ENCODE measurements at regions not wholly inside any gene's neighbourhood (a gene's known extent, or its start where the extent isn't known, plus 50 kb on each side); places are given as distances from the start of the nearest gene placed in this dataset.
"Not testable (repeated sequence)": the region's sequence is repeated elsewhere in the genome, so short reads cannot be mapped to it uniquely, and the experiment has no call there.

DNA sequence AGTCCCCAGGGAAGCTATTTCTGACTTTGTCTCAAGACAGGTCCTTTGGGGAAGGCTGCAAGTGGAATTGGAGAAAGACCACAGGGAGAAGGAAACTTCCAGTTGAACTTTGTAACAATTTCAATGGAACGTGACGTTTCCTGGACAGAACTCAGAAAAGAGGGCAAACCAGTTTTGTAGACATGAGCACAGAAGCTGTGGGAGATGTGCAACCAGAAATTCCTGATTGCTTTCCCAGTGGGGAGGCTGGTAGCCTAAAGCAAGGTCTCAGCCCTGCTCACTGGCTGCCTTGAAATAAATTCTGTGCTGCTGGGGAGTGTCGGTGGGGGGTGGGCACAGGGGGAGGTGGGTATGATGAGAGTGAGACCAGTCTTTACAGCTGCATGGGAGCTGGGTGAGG is 1206.7 kb upstream of the ADGRL2 start:
- no peak for DNase-seq

DNA sequence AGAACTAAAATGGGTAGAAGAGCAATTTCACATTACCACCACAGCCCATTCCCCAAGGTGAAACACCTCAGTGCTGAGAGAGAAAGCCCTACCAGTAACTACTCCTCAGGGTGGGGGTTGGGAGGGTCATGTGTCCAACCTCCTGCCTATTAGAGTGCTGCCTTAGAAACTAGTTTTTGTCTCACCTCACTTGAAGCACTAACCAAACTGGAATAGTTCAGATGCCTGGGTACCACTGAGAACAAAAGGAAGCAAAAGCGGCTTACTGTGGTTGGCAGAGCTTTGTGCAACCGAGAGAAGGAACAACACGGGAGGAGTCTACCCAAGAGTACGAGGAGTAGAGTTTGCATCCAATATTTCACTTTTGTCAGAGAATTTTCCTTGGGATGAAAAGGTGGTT is 1207.5 kb upstream of the ADGRL2 start:
- DNase-seq, result no peak

DNA sequence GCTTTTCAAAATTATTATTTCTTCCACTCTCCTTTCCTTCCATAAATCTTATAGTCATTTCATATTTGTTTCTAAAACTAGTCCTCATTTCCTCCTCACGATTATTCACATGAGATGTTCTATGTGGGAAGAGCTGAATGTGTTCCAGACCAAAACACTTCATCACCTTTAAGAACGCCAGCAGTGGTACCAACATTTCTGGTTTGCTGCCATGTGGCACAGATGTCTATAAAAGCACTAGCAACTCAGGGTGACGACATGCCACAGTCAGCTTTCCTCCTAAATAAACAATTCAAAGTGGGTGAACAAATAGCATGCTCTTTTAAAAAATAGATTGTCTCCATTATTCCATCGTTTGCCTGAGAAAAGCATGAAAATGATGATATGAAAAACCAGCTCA is 1217.8 kb upstream of the ADGRL2 start:
- DNase-seq, result no peak

DNA sequence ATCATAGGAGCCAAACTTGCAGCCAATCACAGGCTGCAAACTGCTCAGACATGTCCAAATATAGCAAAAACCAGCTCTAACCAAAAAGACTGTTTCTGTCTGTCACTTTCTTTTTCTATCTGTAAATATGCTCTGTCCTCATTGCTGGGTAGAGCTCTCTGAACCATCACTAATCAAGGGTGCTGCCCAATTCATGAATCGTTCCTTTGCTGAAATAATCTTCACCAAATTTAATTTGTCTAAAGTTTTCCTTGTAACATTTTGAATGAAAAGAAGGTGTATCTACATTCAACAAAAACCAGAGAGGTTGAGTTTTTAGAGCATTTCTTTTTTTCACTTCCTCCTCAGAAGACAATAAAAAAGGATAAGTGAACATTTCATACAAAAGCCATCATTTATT is 1221.7 kb upstream of the ADGRL2 start:
- no peak for DNase-seq

DNA sequence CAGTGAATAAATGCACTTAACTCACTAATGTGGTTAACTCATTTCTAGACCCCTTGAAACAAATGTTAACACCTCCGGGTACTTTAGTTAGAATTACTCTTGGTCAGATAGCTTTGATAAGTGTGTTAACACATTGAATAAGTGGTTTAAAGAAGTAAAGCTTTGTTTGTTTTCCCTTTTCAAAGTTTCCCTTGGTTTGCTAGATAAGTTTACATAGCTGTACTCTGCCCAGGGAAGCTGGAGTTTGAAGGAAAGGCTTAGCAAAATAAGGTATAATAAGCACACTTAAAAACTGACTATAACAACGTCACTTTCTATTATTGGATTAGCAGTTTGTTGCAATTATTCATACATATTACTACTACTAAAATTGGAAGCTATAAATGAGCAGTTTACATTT is 1233.9 kb upstream of the ADGRL2 start:
- DNase-seq, result no peak

DNA sequence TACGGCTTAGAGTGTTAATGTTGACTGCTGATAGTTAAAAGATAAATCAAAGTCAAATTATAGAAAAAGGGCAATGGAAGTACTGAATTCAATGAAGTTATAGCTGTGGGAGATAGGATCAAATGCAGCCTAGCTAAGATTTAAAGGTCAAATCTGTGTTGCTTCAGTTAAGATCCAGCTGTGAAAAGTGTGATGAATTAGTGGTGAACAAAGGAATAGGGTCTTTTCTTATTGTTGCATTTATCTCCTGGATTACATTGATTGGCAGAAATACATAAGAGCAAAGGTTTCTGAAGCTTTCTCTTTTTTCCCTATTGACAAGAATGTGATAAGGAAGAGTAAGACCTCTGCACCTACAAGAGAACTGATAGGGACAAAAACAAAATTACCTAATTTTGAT is 1234.6 kb upstream of the ADGRL2 start:
- DNase-seq, result no peak

DNA sequence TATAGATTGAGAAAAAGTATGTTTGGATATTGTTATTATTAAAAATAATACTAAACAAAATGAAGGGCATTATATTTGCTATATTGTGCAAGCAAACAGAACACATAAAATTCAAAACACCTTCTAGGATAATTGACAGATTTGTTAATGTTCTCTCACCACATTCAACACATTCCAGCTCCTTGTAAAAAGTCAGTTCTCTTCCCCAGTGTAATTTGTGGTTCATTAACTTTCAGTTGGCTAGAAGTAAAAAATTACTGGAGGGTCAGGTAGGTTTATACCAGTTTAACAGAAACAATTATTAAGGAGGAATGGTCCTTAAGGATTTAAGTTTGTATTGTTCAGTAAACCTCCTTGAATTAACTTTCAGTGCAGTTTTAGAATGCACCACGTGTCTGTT is 1235.3 kb upstream of the ADGRL2 start:
- no peak for DNase-seq

DNA sequence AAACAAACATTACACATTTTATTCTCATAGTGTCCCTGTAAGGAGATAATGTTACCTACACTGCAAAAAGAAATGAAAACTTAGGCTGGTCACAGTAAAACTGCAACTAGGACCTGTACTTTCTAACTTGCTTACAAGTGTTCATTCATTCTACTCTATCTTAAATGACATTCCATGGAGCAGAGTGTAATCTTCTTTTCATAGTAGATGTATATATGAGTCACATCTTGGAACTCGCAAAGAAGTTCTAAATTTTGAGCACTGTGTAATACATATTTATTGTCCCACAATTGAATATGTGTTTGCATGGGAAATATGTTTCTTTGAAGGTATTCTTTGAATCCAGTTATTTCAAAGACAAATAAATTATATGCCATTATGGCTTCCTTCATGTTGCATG is 1258.5 kb upstream of the ADGRL2 start:
- DNase-seq, result no peak

DNA sequence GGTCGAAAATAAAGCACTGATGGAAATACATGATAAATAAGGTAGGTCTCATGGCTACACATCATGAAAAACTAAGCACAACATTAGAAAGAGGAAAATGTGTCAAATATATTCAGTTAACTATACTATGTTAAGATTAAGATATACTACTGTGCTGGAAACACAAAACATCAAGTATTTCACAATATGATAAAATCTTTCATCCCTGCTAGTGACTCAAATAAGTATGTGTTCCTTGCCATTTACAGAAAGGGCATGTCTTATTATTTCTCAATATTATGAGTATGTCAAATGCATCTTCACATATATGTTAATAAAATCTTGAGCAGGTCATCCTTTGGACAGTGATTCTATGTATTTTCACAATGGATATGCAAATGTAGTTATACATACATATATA is 1260.1 kb upstream of the ADGRL2 start:
- DNase-seq, result no peak

DNA sequence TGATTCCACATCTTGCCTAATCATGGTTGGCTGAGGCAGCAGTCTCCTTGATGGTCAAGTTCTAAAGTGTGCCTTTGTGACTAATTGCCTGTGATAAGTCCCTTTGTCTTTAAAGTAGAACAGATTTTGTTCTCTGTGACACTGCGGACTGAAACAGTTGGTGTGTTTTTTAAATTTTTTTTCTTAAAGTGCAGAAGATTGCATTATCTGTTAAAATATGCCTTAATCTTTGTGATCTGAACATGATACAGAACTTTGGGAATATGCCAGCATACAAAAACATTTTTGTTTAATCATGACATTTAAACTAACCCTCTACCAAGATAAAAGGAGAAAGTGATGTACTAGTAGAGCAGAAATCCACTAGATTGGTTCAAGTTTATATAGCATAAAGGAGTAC is 1260.6 kb upstream of the ADGRL2 start:
- no peak for DNase-seq

DNA sequence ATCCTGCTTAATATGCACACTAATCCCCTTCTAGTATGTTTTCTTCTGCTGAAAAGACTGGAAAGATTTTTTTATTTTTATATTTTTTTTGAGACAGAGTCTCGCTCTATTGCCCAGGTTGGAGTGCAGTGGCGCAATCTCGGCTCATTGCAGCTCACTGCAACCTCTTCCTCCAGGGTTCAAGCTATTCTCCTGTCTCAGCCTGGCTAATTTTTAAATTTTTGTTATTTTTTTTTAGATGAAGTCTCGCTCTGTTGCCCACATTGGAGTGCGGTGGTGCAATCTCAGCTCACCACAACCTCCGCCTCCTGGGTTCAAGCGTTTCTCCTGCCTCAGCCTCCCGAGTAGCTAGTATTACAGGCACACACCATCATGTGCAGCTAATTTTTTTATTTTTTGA is 1261.4 kb upstream of the ADGRL2 start:
- not testable (repeated sequence) for DNase-seq

DNA sequence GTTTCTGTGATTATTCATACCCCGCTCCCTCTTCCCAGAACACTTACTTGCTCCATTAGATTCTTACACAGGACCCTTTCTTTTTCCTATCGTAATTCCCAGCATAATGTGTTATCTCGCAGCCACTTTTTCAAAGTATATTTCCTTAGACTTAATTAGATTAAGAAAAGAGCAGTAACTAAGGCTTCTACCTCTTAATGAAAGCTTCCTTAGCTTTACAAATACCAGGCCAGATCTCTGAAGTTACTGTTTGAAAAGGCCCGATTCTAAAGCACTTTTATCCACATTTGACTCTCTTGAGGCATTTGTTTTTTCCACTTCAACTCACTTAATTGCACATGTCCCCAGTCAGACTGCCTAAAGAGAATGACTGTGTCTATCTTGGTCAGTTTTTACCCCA is 1264.3 kb upstream of the ADGRL2 start:
- DNase-seq, result no peak

DNA sequence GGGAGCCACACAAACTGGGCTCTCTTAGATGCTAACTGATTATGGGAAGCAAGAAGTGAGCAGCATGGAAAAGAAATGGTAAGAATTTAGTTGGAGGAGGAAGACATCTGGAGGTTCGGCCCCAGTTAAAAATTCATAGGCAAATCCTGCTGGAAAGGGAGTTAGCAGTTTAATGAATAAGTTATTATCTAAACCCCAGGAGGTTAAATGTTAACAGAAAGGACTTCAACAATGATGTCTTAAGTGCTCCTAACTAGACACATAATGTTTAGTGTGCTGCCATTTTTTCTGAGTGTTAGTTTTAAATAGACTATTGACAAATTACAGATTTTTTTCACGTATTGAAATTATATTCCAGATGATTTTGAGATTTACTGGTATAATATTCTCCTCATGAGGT is 1265.3 kb upstream of the ADGRL2 start:
- DNase-seq, result no peak

DNA sequence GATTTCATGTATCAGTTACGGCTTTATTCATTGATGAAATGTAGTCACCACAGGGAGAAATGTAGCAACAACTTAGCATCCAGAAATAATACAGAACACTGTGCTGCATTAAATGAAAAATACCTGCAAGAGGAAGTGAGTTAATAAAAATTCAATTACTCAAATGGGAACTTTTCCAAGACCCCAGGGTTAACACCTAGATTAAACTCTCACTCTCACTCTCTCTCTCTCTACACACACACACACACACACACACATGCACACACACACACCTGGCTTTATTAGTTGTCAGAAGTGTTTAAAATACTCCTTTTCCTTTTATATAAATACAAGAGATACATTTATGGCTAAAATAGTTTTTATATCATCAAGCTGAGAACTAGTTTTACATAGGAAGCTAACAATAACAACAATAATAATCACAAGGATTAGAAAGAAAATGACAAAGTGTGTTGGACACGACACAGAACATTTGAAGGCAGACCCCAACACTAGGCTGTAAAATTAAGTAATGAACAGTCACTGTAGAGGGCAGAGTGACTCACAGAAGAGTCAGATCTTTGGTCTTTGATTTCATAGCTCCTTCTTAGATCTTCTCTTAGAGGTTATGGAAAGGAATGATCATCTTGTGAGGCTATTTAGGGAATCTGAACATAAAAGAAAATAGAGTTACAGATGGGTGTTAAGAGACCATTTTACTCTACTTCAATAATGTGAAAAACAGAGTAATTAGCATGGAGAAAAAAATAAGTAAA is 1266.0 kb upstream of the ADGRL2 start:
- DNase-seq, result peak; percentile 21

DNA sequence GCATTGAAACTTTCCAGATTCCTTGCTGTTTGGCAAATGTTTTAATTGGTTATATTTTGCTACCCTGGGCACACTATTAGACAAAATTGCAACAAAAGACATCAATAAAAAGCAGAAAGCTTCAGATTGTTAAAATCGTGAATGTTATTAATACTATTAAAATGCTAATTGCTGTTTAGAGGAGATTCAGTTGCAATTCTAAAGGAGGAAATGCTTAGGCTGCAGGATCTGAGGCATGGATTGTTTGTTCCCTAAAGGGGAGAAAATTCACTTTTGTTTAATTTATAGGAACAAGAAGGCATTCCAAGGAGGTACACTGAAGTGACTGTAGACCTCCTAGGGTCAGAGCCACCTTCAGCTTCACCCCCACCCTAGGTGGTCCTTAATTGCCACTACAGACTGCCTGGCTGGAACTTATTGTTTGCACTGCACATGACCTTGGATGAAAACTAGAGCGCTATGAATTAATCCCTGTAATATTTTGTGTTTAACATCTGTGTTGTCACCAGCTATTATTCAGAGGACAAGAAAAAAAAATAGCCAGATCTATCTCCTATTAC is 1266.9 kb upstream of the ADGRL2 start:
- peak; percentile 7 for DNase-seq

DNA sequence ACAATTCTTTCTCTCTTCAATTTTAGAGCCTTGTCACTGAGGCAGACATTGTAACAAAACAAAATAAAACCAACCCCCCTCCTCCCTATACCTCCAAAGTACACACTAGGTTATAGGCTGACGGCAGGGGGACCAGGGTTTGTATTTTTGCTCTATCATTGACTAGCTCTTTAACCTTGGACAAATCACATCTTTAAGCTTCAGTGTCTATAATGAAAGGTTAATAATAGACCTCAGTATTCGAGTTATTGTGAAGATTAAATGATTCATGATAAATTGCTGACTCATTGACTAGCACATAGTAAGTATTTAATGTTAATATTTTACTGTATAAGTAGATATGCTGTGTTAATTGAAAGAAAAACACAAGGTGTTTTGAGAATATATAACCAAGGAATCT is 1267.6 kb upstream of the ADGRL2 start:
- DNase-seq, result no peak

DNA sequence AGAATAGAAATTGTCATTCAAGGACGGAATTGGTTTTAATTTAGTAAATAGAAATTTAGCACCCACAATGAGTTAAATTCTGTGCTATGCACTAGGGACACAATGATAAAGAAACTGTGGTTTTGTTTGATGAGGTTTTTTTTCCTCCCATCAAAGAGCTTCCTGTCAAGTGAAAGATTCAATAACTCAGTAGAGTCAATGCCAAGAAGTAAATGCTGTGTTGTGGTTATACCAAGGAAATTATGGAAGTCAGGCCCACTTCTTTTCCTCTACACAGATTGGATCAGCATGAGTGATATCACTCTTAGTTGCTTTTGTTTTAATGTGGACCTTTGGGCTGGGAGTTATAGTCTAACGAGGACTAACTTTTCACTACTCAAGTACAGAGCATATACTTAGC is 1269.6 kb upstream of the ADGRL2 start:
- DNase-seq, result no peak

DNA sequence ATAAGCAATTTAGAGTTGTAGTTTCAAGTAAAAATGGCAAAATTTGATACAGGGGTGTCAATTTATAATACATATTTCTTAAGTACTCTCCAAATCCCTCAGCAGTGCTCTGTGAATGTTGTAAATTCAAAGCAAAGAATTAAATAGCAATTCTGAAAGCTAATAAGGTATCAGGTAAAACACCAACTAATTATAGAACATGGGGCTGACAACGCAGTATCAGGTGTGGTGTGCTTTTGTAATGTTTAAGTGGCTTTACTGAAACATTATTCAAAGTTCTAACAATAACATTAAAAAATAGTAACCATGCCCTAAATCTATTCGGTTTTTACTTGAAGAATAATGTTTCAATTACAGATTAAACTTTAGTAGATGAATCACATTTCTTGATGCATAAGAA is 1271.2 kb upstream of the ADGRL2 start:
- DNase-seq, result no peak

DNA sequence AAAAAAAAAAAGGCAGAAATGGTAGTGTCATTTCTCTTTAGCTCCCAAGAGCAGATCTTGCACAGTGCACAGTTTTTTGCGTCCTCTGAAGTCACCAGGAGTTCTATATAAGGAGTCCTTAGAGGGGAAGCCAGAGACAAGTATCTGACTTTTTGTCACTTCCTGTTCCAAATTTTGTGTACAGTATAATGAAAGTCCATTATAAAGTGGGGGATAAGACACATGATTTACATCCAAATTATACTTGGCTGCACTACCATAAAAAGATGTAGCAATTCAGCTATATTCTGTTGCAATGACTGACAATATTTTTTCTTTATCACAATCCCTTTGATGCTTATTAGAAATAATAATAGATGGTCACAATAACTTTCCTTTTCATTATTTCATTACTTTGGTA is 1276.9 kb upstream of the ADGRL2 start:
- no peak for DNase-seq

DNA sequence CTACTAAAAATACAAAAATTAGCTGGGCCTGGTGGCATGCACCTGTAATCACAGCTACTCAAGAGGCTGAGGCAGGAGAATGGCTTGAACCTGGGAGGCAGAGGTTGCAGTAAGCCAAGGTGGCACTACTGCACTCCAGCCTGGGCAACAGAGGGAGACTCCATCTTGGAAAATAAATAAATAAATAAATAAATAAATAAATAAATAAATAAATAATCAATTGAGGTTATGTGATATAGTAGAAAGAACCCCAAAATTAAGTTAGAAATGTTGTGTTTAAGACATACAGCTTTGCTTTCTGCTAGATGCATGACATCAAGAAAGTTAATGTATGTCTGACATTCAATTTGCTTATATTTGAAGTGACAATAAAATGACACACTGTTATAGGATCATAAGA is 1277.7 kb upstream of the ADGRL2 start:
- DNase-seq, result not testable (repeated sequence)

DNA sequence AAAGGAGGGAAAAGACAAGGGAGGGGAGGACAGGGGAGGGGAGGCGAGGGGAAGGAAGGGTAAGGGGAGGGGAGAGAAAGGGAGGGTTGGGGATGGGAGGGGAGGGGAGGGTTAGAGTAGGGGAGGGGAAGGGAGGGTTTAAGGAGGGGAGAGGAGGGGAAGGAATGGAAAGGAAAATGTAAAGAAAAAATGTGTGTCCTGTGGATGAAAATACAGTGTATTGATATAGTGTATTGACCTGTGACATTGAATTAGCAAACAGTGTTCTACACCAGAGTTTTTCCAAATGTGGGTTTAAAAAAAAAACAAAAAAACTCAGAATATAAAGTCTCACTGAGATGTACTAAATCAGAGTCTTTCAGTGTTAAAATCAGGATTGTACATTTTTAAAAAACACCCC is 1279.8 kb upstream of the ADGRL2 start:
- no peak for DNase-seq

DNA sequence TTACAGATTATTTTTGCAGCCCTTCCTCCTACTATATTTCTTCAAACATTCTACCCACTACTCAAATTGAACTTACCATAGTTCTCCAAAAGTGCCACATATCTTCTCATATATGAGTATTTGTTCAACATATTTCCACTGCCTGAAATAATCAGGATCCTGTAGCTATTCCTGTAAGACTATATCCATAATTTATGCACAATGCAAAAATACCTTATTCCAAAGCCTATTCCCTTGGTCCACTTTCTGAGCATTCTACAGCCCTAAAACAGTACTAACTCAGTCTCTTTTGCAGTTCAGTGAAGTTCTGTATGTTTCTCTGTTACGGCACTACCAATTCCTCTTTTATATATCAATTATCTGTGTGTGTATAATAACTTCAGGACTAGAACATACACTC is 1283.7 kb upstream of the ADGRL2 start:
- no peak for DNase-seq

DNA sequence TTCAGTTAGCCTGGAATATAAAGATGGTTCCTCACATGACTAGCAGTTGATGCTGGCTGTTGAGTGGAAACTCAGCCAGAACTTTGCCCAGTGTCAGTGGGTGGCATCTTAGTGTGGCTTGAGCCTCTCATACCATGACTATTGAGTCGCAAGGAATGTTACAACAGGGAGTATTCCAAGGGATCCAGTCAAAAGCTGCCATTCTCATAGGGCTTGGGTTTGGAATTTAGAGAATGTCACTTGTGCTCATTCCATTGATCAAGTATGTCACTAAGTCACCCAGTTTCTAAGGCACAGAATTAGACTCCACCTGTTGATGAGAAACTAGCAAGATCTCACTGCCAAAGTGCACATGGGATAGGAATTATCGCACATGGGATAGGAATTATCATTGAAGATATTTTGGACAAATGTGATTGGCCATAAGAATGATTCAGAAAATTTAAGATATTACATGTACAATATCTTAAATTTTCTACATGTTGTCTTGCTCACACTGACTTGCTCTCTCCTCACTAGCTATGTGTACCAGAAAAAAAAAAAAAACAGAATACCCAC is 1290.7 kb upstream of the ADGRL2 start:
- no peak for DNase-seq

DNA sequence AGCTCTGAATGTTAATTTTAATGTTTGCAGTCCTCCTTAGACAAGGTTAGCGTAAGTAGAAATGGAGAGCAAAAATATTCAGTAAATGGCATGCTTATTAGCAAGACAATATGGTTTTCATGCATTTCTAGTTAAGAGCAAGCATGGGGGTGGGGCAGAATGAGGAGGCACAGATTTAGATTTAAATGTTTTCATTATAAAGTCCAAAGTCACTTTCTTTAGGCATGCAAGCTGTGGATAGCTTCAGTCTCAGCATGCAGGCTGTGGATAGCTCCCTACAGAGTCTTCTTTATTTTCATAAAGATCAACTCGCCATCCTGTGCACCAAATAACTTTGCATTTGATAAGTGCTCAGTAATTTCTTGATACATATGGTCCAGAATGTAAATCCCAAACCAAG is 1294.5 kb upstream of the ADGRL2 start:
- no peak for DNase-seq

Data from right kidney (tissue), 1 donor.